Smooth muscle cell (in vitro differentiated cells): ENCODE measurements at regions not wholly inside any gene's neighbourhood (a gene's known extent, or its start where the extent isn't known, plus 50 kb on each side); places are given as distances from the start of the nearest gene placed in this dataset.
A peak's percentile ranks its signal among the peaks of the same experiment; 100 is the strongest.

ENCODE experiments used
- DNase-seq: peaks from one replicate; lab custom pipeline; 2025; ENCODE audit not compliant: unreplicated experiment; lab: John Stamatoyannopoulos, UW
- H2AFZ ChIP-seq: fragments of 200-600 bp; sonication (generic); 2 replicates; pipeline ENCODE4 v1.6.0; 2016; ENCODE audit warnings: antibody characterized with exemption, low read depth, mild to moderate bottlenecking
- H3F3A ChIP-seq: fragments of 200-600 bp; sonication (generic); 2 replicates; pipeline ENCODE4 v1.6.0; 2017; ENCODE audit warnings: antibody characterized with exemption, low read depth
- H3K27ac ChIP-seq: fragments of 200-600 bp; sonication (generic); 2 replicates; pipeline ENCODE4 v1.5.1; 2016; ENCODE audit warnings: low read depth, mild to moderate bottlenecking
- H3K27me3 ChIP-seq: fragments of 200-600 bp; sonication (generic); 2 replicates; pipeline ENCODE4 v1.6.1; 2016; ENCODE audit warnings: low read depth, mild to moderate bottlenecking
- H3K36me3 ChIP-seq: fragments of 200-600 bp; sonication (generic); 2 replicates; pipeline ENCODE4 v1.5.1; 2016; ENCODE audit warnings: low read depth
- H3K4me1 ChIP-seq: fragments of 200-600 bp; sonication (generic); 2 replicates; pipeline ENCODE4 v1.5.1; 2016; ENCODE audit warnings: low read depth
- H3K4me2 ChIP-seq: fragments of 200-600 bp; sonication (generic); 2 replicates; pipeline ENCODE4 v1.6.0; 2016; ENCODE audit warnings: mild to moderate bottlenecking
- H3K4me3 ChIP-seq: fragments of 200-600 bp; sonication (generic); 2 replicates; pipeline ENCODE4 v1.5.1; 2016; ENCODE audit warnings: mild to moderate bottlenecking
- H3K79me2 ChIP-seq: fragments of 200-600 bp; sonication (generic); 2 replicates; pipeline ENCODE4 v1.6.0; 2016; ENCODE audit warnings: low read depth, mild to moderate bottlenecking
- H3K9ac ChIP-seq: fragments of 200-600 bp; sonication (generic); 2 replicates; pipeline ENCODE4 v1.6.0; 2016; ENCODE audit warnings: low read depth
- H3K9me3 ChIP-seq: fragments of 200-600 bp; sonication (generic); replicated peaks from 2 replicates; pipeline ENCODE4 v1.5.1; 2016; ENCODE audit warnings: low read depth
- H4K20me1 ChIP-seq: fragments of 200-600 bp; sonication (generic); 2 replicates; pipeline ENCODE4 v1.6.0; 2016; ENCODE audit warnings: low read depth
- CTCF ChIP-seq: fragments of 200-600 bp; sonication (generic); IDR thresholded peaks from 2 replicates; pipeline ENCODE4 v1.5.1; 2017; ENCODE audit warnings: borderline replicate concordance, mild to moderate bottlenecking, antibody characterized with exemption; ENCODE audit not compliant: insufficient read depth, poor library complexity, severe bottlenecking
- WGBS: methylation state at CpG from one replicate; pipeline ENCODE4 v1.1.7; 2016; ENCODE audit warnings: low lambda C conversion rate; 5-methylcytosine and 5-hydroxymethylcytosine counted together

- Histone ChIP-seq H3K36me3 (no peaks in the 10 kb centered on the region), H2AFZ (no peak overlapping the region), H3K4me1 (peaks cover 6% of the 10 kb centered on the region), H3K4me3 (no peak overlapping the region), H3F3A (no peaks in the 10 kb centered on the region), H3K9me3 (no peaks in the 10 kb centered on the region), H3K79me2 (no peaks in the 10 kb centered on the region), H3K27ac (no peak overlapping the region), H3K4me2 (no peak overlapping the region), H3K9ac (no peak overlapping the region), H4K20me1 (no peaks in the 10 kb centered on the region), H3K27me3 (no peaks in the 10 kb centered on the region)
- no peak for DNase-seq
- WGBS = 73% methylated on average over 9 of the region's 9 CpGs
- TF ChIP-seq CTCF = no peak
These were observed 57.9 kb downstream of the FBXO2 start for GRCh38 chr1:11596295-11596694.

GRCh38 chr1:11595285-11595684 is 58.9 kb downstream of the FBXO2 start:
- no peak overlapping the region for H3K4me2 ChIP-seq
- no peaks in the 10 kb centered on the region for H3K79me2 ChIP-seq
- WGBS = 77% methylated on average over 4 of the region's 4 CpGs
- H3K9ac ChIP-seq = no peak overlapping the region
- H4K20me1 ChIP-seq = no peaks in the 10 kb centered on the region
- no peak overlapping the region for H2AFZ ChIP-seq
- no peaks in the 10 kb centered on the region for H3K27me3 ChIP-seq
- H3K27ac ChIP-seq = no peak overlapping the region
- no peaks in the 10 kb centered on the region for H3K9me3 ChIP-seq
- no peaks in the 10 kb centered on the region for H3F3A ChIP-seq
- H3K4me3 ChIP-seq = no peak overlapping the region
- no peak for TF ChIP-seq CTCF
- DNase-seq = no peak
- H3K36me3 ChIP-seq = no peaks in the 10 kb centered on the region
- peaks cover 6% of the 10 kb centered on the region for H3K4me1 ChIP-seq

- H3K4me2 ChIP-seq = no peak overlapping the region
- H3K36me3 ChIP-seq = no peaks in the 10 kb centered on the region
- no peaks in the 10 kb centered on the region for H3K79me2 ChIP-seq
- no peak for TF ChIP-seq CTCF
- peaks cover 6% of the 10 kb centered on the region for H3K4me1 ChIP-seq
- WGBS = 94% methylated on average over 4 of the region's 4 CpGs
- H3F3A ChIP-seq = no peaks in the 10 kb centered on the region
- no peak overlapping the region for H3K27ac ChIP-seq
- no peak overlapping the region for H3K9ac ChIP-seq
- H3K27me3 ChIP-seq = no peaks in the 10 kb centered on the region
- H3K9me3 ChIP-seq = no peaks in the 10 kb centered on the region
- no peak for DNase-seq
- no peaks in the 10 kb centered on the region for H4K20me1 ChIP-seq
- no peak overlapping the region for H2AFZ ChIP-seq
- no peak overlapping the region for H3K4me3 ChIP-seq
These were observed 59.6 kb downstream of the FBXO2 start for GRCh38 chr1:11594625-11595024.

- Histone ChIP-seq H3K9ac (no peak overlapping the region), H3K4me1 (peaks cover 6% of the 10 kb centered on the region), H3K4me3 (no peak overlapping the region), H3K4me2 (no peak overlapping the region), H3K27ac (no peak overlapping the region), H3K36me3 (no peaks in the 10 kb centered on the region), H2AFZ (no peak overlapping the region), H3K27me3 (no peaks in the 10 kb centered on the region), H3F3A (no peaks in the 10 kb centered on the region), H3K79me2 (no peaks in the 10 kb centered on the region), H3K9me3 (no peaks in the 10 kb centered on the region), H4K20me1 (no peaks in the 10 kb centered on the region)
- WGBS = 13% methylated on average over 12 of the region's 12 CpGs
- no peak for DNase-seq
- TF ChIP-seq CTCF = peak; percentile 32
These were observed 60.0 kb downstream of the FBXO2 start for GRCh38 chr1:11594222-11594621.
